GM23248 (cell line): ENCODE measurements at regions not wholly inside any gene's neighbourhood (a gene's known extent, or its start where the extent isn't known, plus 50 kb on each side); places are given as distances from the start of the nearest gene placed in this dataset.
A peak's percentile ranks its signal among the peaks of the same experiment; 100 is the strongest.

Experiments used
- DNase-seq: peaks from one replicate; pipeline ENCODE4 v3.0.0-alpha.2; 2015
- H2AFZ ChIP-seq: fragments of 200-600 bp; sonication (generic); 2 replicates; pipeline ENCODE4 v1.6.1; 2016; ENCODE audit warnings: antibody characterized with exemption
- H3F3A ChIP-seq: fragments of 200-600 bp; sonication (generic); 2 replicates; pipeline ENCODE4 v1.6.1; 2016; ENCODE audit warnings: mild to moderate bottlenecking, antibody characterized with exemption, mixed run types; ENCODE audit not compliant: insufficient read depth
- H3K27ac ChIP-seq: fragments of 200-600 bp; sonication (generic); 2 replicates; pipeline ENCODE4 v1.5.1; 2016; ENCODE audit warnings: mild to moderate bottlenecking
- H3K27me3 ChIP-seq: fragments of 200-600 bp; sonication (generic); replicated peaks from 2 replicates; pipeline ENCODE4 v1.6.1; 2016; ENCODE audit warnings: mild to moderate bottlenecking; ENCODE audit not compliant: insufficient read depth
- H3K36me3 ChIP-seq: fragments of 200-600 bp; sonication (generic); 2 replicates; pipeline ENCODE4 v1.6.1; 2016; ENCODE audit warnings: low read depth, mild to moderate bottlenecking
- H3K4me1 ChIP-seq: fragments of 200-600 bp; sonication (generic); 2 replicates; pipeline ENCODE4 v1.6.1; 2016; ENCODE audit warnings: mild to moderate bottlenecking; ENCODE audit not compliant: insufficient read depth
- H3K4me2 ChIP-seq: fragments of 200-600 bp; sonication (generic); one replicate; pipeline ENCODE4 v1.6.1; 2016; ENCODE audit warnings: mild to moderate bottlenecking; ENCODE audit not compliant: unreplicated experiment
- H3K4me3 ChIP-seq: fragments of 200-600 bp; sonication (generic); 2 replicates; pipeline ENCODE4 v1.5.1; 2016; ENCODE audit warnings: mild to moderate bottlenecking
- H3K79me2 ChIP-seq: fragments of 200-600 bp; sonication (generic); 2 replicates; pipeline ENCODE4 v1.6.1; 2016; ENCODE audit warnings: mild to moderate bottlenecking; ENCODE audit not compliant: insufficient read depth
- H3K9ac ChIP-seq: fragments of 200-600 bp; sonication (generic); 2 replicates; pipeline ENCODE4 v1.6.1; 2016; ENCODE audit warnings: mild to moderate bottlenecking
- H3K9me2 ChIP-seq: fragments of 200-600 bp; sonication (generic); 2 replicates; pipeline ENCODE4 v1.6.1; 2016; ENCODE audit warnings: mixed run types, mild to moderate bottlenecking, moderate library complexity; ENCODE audit not compliant: insufficient read depth
- H3K9me3 ChIP-seq: fragments of 200-600 bp; sonication (generic); one replicate; pipeline ENCODE4 v1.6.1; 2017; ENCODE audit warnings: low read depth
- H4K20me1 ChIP-seq: fragments of 200-600 bp; sonication (generic); 2 replicates; pipeline ENCODE4 v1.6.0; 2016; ENCODE audit not compliant: insufficient read depth
- EZH2 ChIP-seq: fragments of 200-600 bp; sonication (generic); IDR thresholded peaks from 2 replicates; pipeline ENCODE4 v1.6.1; 2018; ENCODE audit warnings: antibody characterized with exemption, mild to moderate bottlenecking; ENCODE audit not compliant: insufficient read depth, poor library complexity, severe bottlenecking
- EZH2phosphoT487 ChIP-seq: fragments of 200-600 bp; sonication (generic); IDR thresholded peaks from 2 replicates; pipeline ENCODE4 v1.6.1; 2018; ENCODE audit warnings: antibody characterized with exemption, moderate library complexity, mild to moderate bottlenecking, low read depth; ENCODE audit not compliant: insufficient read depth
- WGBS, 2 experiments: methylation state at CpG; one replicate each; pipeline ENCODE4 v1.1.6; 2015 to 2017; ENCODE audit warnings: low lambda C conversion rate in 2 of 2, low coverage in 1 of 2; ENCODE audit errors: missing lambda C conversion rate in 2 of 2; 5-methylcytosine and 5-hydroxymethylcytosine counted together
- in situ Hi-C: fragments of 300-500 bp; cut with MboI; formaldehyde crosslinking; loops from 2 replicates; pipeline ENCODE4 v1.15.0; 2020

- Histone ChIP-seq H3K4me3 (no peak overlapping the region), H3K27me3 (no peaks in the 10 kb centered on the region), H3K4me2 (no peak overlapping the region), H2AFZ (no peak overlapping the region), H3K9me3 (no peaks in the 10 kb centered on the region), H4K20me1 (no peaks in the 10 kb centered on the region), H3K9me2 (no peaks in the 10 kb centered on the region), H3K4me1 (0 out of 2 replicates have a peak, but pooled peaks cover 3% of the 10 kb centered on the region), H3K27ac (no peak overlapping the region), H3F3A (no peaks in the 10 kb centered on the region), H3K79me2 (no peaks in the 10 kb centered on the region), H3K9ac (no peak overlapping the region), H3K36me3 (no peaks in the 10 kb centered on the region)
- no peak for DNase-seq
- no peak for TF ChIP-seq EZH2
- no peak for TF ChIP-seq EZH2phosphoT487
- WGBS, 2 experiments, result 34 to 35% methylated on average over 3 of the region's 3 CpGs
- in situ Hi-C loops, result no loop called here
Measured at GRCh38 chr1:238776126-238776525, 610.2 kb upstream of the CHRM3 start.

GRCh38 chr1:238772322-238772721 is 614.0 kb upstream of the CHRM3 start:
- H3K4me2 ChIP-seq, result no peak overlapping the region
- H3K79me2 ChIP-seq, result no peaks in the 10 kb centered on the region
- TF ChIP-seq EZH2phosphoT487 (no peak), EZH2 (no peak)
- H3K27ac ChIP-seq, result no peak overlapping the region
- H3K27me3 ChIP-seq, result no peaks in the 10 kb centered on the region
- H3K9me2 ChIP-seq, result no peaks in the 10 kb centered on the region
- H3K4me1 ChIP-seq, result 0 out of 2 replicates have a peak, but pooled peaks cover 3% of the 10 kb centered on the region
- H3K36me3 ChIP-seq, result no peaks in the 10 kb centered on the region
- H2AFZ ChIP-seq, result no peak overlapping the region
- no peak overlapping the region for H3K4me3 ChIP-seq
- in situ Hi-C loops, result no loop called here
- no peak overlapping the region for H3K9ac ChIP-seq
- H4K20me1 ChIP-seq, result no peaks in the 10 kb centered on the region
- 19 to 24% methylated on average over 2 of the region's 2 CpGs for WGBS, 2 experiments
- H3F3A ChIP-seq, result no peaks in the 10 kb centered on the region
- peaks cover 4% of the 10 kb centered on the region for H3K9me3 ChIP-seq
- DNase-seq, result peak; percentile 48

DNA sequence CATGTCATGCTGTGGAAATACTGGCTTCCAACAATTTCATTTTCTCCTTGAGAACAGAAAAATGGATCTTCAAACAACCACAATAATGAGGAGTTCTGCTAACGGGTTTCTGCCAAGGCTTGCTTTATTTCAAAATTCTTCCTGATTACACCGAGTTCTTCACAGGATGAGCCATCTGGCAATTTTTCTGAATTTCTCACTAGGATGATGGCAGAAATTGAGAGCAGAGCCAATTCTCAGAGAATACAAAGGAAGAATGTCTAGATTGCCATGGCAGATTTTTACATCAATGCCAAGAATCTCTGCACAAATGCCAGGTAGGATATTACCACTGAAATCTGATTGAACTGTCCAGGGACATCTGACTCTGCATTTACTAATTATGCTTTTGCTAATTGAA is 619.0 kb upstream of the CHRM3 start:
- no peaks in the 10 kb centered on the region for H3K9me2 ChIP-seq
- no peaks in the 10 kb centered on the region for H3F3A ChIP-seq
- H3K4me1 ChIP-seq, result 0 out of 2 replicates have a peak, but pooled peaks cover 3% of the 10 kb centered on the region
- no peak overlapping the region for H2AFZ ChIP-seq
- H4K20me1 ChIP-seq, result no peaks in the 10 kb centered on the region
- no peak overlapping the region for H3K4me3 ChIP-seq
- no peaks in the 10 kb centered on the region for H3K79me2 ChIP-seq
- DNase-seq, result no peak
- no peak overlapping the region for H3K27ac ChIP-seq
- H3K9ac ChIP-seq, result no peak overlapping the region
- TF ChIP-seq EZH2 (no peak), EZH2phosphoT487 (no peak)
- H3K4me2 ChIP-seq, result no peak overlapping the region
- 16 to 21% methylated on average over 2 of the region's 2 CpGs for WGBS, 2 experiments
- H3K27me3 ChIP-seq, result no peaks in the 10 kb centered on the region
- in situ Hi-C loops, result no loop called here
- no peaks in the 10 kb centered on the region for H3K36me3 ChIP-seq
- peaks cover 4% of the 10 kb centered on the region for H3K9me3 ChIP-seq

- in situ Hi-C loops, result no loop called here
- no peak for DNase-seq
- Histone ChIP-seq H3K4me1 (no peaks in the 10 kb centered on the region), H3K4me3 (no peak overlapping the region), H3K27ac (no peak overlapping the region), H3K9me3 (peaks cover 4% of the 10 kb centered on the region), H3K36me3 (no peaks in the 10 kb centered on the region), H4K20me1 (no peaks in the 10 kb centered on the region), H3F3A (no peaks in the 10 kb centered on the region), H3K9me2 (no peaks in the 10 kb centered on the region), H3K4me2 (no peak overlapping the region), H3K9ac (no peak overlapping the region), H3K79me2 (no peaks in the 10 kb centered on the region), H3K27me3 (no peaks in the 10 kb centered on the region), H2AFZ (no peak overlapping the region)
- 4 to 9% methylated on average over 2 of the region's 2 CpGs for WGBS, 2 experiments
- no peak for TF ChIP-seq EZH2
- TF ChIP-seq EZH2phosphoT487, result no peak
Measured at GRCh38 chr1:238764779-238765178, 621.6 kb upstream of the CHRM3 start.

DNA sequence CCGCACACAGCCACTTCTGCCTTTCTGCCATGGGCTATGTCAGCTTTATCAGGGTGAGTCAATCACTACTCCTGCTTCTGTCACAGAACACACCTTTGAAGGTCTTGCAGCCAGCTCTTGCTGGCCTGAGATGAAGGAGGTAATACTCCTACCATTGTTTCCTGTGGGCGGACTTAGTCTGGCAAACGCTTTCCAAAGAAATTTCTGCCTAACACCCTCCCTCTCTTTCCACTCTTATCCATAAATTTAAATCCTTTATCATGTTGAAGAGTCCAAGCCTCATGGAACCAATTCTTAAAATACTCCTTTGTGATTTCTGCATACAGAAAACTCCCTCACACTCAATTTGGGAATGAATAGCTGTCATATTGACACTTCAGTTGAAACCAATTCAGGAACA is 633.1 kb upstream of the CHRM3 start:
- Histone ChIP-seq H3K4me3 (no peak overlapping the region), H3F3A (no peaks in the 10 kb centered on the region), H3K27me3 (no peaks in the 10 kb centered on the region), H2AFZ (no peak overlapping the region), H3K27ac (no peak overlapping the region), H3K79me2 (no peaks in the 10 kb centered on the region), H3K9me3 (no peaks in the 10 kb centered on the region), H4K20me1 (no peaks in the 10 kb centered on the region), H3K4me1 (no peaks in the 10 kb centered on the region), H3K36me3 (no peaks in the 10 kb centered on the region), H3K4me2 (no peak overlapping the region), H3K9me2 (no peaks in the 10 kb centered on the region), H3K9ac (no peak overlapping the region)
- 4 to 7% methylated on average over 3 of the region's 3 CpGs for WGBS, 2 experiments
- in situ Hi-C loops, result no loop called here
- TF ChIP-seq EZH2, result no peak
- no peak for TF ChIP-seq EZH2phosphoT487
- no peak for DNase-seq
